ENCODE measurements at regions not wholly inside any gene's neighbourhood (a gene's known extent, or its start where the extent isn't known, plus 50 kb on each side); places are given as distances from the start of the nearest gene placed in this dataset.

GRCh38 chr2:14944562-14945346, 312.2 kb downstream of the LRATD1 start:
- no peaks in the 10 kb centered on the region for H3K36me3 ChIP-seq (replicated peaks in 1 of 2; ENCODE audit: control insufficient read depth in 1 of 2, insufficient read depth in 2 of 2, low read length in 1 of 2)
- H3K27me3 ChIP-seq (ENCODE audit: insufficient read depth): no peaks in the 10 kb centered on the region
- H3K27ac ChIP-seq (ENCODE audit: low read depth in 2 of 2, low read length in 1 of 2): no peak overlapping the region
- ChIA-PET CTCF (interaction anchor here (0.7 to 1.7 kb wide), 4 partner anchors 8 to 309 kb away, joined by 3 to 5 read pairs (median 4); no protein-coding TSS in a partner anchor), POLR2A (no interaction called here)
- H4K20me1 ChIP-seq (ENCODE audit: insufficient read depth): no peaks in the 10 kb centered on the region
- H3K4me1 ChIP-seq (ENCODE audit: control insufficient read depth in 1 of 2, insufficient read depth in 2 of 2, low read depth in 1 of 2, low read length in 1 of 2): no peaks in the 10 kb centered on the region
- TF ChIP-seq RAD21 (IDR thresholded peaks at IDR 0.05; ENCODE audit: low read length) (peak; percentile 58), PBX3 (IDR thresholded peaks at IDR 0.05) (no peak)
- H3K9me2 ChIP-seq: no peaks in the 10 kb centered on the region; the same call in 1 of the 2 replicates
- WGBS (ENCODE audit: low lambda C conversion rate): 22% methylated on average over 7 of the region's 7 CpGs
- no peak overlapping the region for H3K4me3 ChIP-seq (ENCODE audit: low read depth in 2 of 2, low read length in 1 of 2)
- no peak overlapping the region for H3K4me2 ChIP-seq
- no peaks in the 10 kb centered on the region; the same call in 1 of the 2 replicates for H3K9me3 ChIP-seq
- no peak overlapping the region for H3K9ac ChIP-seq
- H3F3A ChIP-seq (replicated peaks; ENCODE audit: insufficient read depth): no peaks in the 10 kb centered on the region
- DNase-seq: peak; percentile 20
- no peak overlapping the region for H2AFZ ChIP-seq (ENCODE audit: low read depth)
- no peaks in the 10 kb centered on the region for H3K79me2 ChIP-seq (ENCODE audit: insufficient read depth)

GRCh38 chr2:14951569-14952285, 319.2 kb downstream of the LRATD1 start:
- TF ChIP-seq POLR2AphosphoS5 (IDR thresholded peaks at IDR 0.05; ENCODE audit: low read depth, low read length) (no peak), MXI1 (IDR thresholded peaks at IDR 0.05; ENCODE audit: low read depth, low read length) (no peak), TAF1 (IDR thresholded peaks at IDR 0.05; ENCODE audit: borderline replicate concordance, low read depth, low read length) (no peak), CHD2 (IDR thresholded peaks at IDR 0.05; ENCODE audit: low read length, partially characterized antibody) (no peak), RXRA (IDR thresholded peaks at IDR 0.05; ENCODE audit: borderline replicate concordance, low read depth) (no peak), PBX3 (IDR thresholded peaks at IDR 0.05) (no peak), RCOR1 (IDR thresholded peaks at IDR 0.05; ENCODE audit: low read length) (no peak)

More at GRCh38 chr2:14951569-14952285, 319.2 kb downstream of the LRATD1 start:
- DNase-seq: no peak
- no peak overlapping the region for H3K27ac ChIP-seq (ENCODE audit: low read depth in 2 of 2, low read length in 1 of 2)
- H3K4me3 ChIP-seq (ENCODE audit: low read depth in 2 of 2, low read length in 1 of 2): no peak overlapping the region
- no peaks in the 10 kb centered on the region for H3K4me1 ChIP-seq (ENCODE audit: control insufficient read depth in 1 of 2, insufficient read depth in 2 of 2, low read depth in 1 of 2, low read length in 1 of 2)
- ChIA-PET CTCF (no interaction called here), POLR2A (no interaction called here)
- no peaks in the 10 kb centered on the region for H3F3A ChIP-seq (replicated peaks; ENCODE audit: insufficient read depth)
- no peaks in the 10 kb centered on the region; the same call in 1 of the 2 replicates for H3K9me3 ChIP-seq
- 20% methylated on average over 5 of the region's 5 CpGs for WGBS (ENCODE audit: low lambda C conversion rate)
- no peaks in the 10 kb centered on the region for H3K36me3 ChIP-seq (replicated peaks in 1 of 2; ENCODE audit: control insufficient read depth in 1 of 2, insufficient read depth in 2 of 2, low read length in 1 of 2)
- H4K20me1 ChIP-seq (ENCODE audit: insufficient read depth): no peaks in the 10 kb centered on the region
- no peaks in the 10 kb centered on the region for H3K79me2 ChIP-seq (ENCODE audit: insufficient read depth)
- H2AFZ ChIP-seq (ENCODE audit: low read depth): no peak overlapping the region
- H3K4me2 ChIP-seq: no peak overlapping the region
- no peaks in the 10 kb centered on the region; the same call in 1 of the 2 replicates for H3K9me2 ChIP-seq
- H3K9ac ChIP-seq: no peak overlapping the region
- H3K27me3 ChIP-seq (ENCODE audit: insufficient read depth): no peaks in the 10 kb centered on the region

All from SK-N-SH (cell line).